G401.6 (cell line): ENCODE measurements at regions not wholly inside any gene's neighbourhood (a gene's known extent, or its start where the extent isn't known, plus 50 kb on each side); places are given as distances from the start of the nearest gene placed in this dataset.

Experiments
- FAIRE-seq: peaks from 2 replicates; lab custom pipeline; 2012; peaks lifted over from hg19 to GRCh38; lab: Jason Lieb, UNC

GRCh38 chr3:107103786-107104185, 273.5 kb upstream of the CCDC54 start:
- no peak for FAIRE-seq

- FAIRE-seq = no peak
These were observed 270.9 kb upstream of the CCDC54 start for GRCh38 chr3:107106316-107106715.

- FAIRE-seq = no peak
These were observed 270.3 kb upstream of the CCDC54 start for GRCh38 chr3:107106907-107107306.

- FAIRE-seq = no peak
These were observed 266.5 kb upstream of the CCDC54 start for GRCh38 chr3:107110596-107111305.

- FAIRE-seq = no peak
These were observed 265.4 kb upstream of the CCDC54 start for GRCh38 chr3:107111872-107112271.

GRCh38 chr3:107112356-107112755, 264.9 kb upstream of the CCDC54 start:
- FAIRE-seq = no peak

GRCh38 chr3:107116251-107116650, 261.0 kb upstream of the CCDC54 start:
- FAIRE-seq = no peak

GRCh38 chr3:107117156-107117555, 260.1 kb upstream of the CCDC54 start:
- FAIRE-seq = no peak

- FAIRE-seq = no peak
These were observed 259.2 kb upstream of the CCDC54 start for GRCh38 chr3:107117922-107118536.

GRCh38 chr3:107124885-107125284, 252.4 kb upstream of the CCDC54 start:
- no peak for FAIRE-seq

- no peak for FAIRE-seq
These were observed 248.3 kb upstream of the CCDC54 start for GRCh38 chr3:107128946-107129345.

GRCh38 chr3:107130089-107130700, 247.0 kb upstream of the CCDC54 start:
- FAIRE-seq = no peak

GRCh38 chr3:107132674-107133073, 244.6 kb upstream of the CCDC54 start:
- FAIRE-seq = no peak

GRCh38 chr3:107133891-107134290, 243.3 kb upstream of the CCDC54 start:
- no peak for FAIRE-seq

- no peak for FAIRE-seq
These were observed 235.1 kb upstream of the CCDC54 start for GRCh38 chr3:107142171-107142570.

- no peak for FAIRE-seq
These were observed 234.3 kb upstream of the CCDC54 start for GRCh38 chr3:107142786-107143575.

GRCh38 chr3:107150675-107151074, 226.6 kb upstream of the CCDC54 start:
- FAIRE-seq = no peak

- no peak for FAIRE-seq
These were observed 223.3 kb upstream of the CCDC54 start for GRCh38 chr3:107153981-107154380.

- no peak for FAIRE-seq
These were observed 204.8 kb upstream of the CCDC54 start for GRCh38 chr3:107172411-107172810.

GRCh38 chr3:107184375-107184774, 192.9 kb upstream of the CCDC54 start:
- FAIRE-seq = no peak

- FAIRE-seq = no peak
These were observed 189.0 kb upstream of the CCDC54 start for GRCh38 chr3:107188262-107188661.

- FAIRE-seq = no peak
These were observed 188.0 kb upstream of the CCDC54 start for GRCh38 chr3:107189158-107189791.
